Pancreas (tissue), 10 donors: ENCODE measurements at regions not wholly inside any gene's neighbourhood (a gene's known extent, or its start where the extent isn't known, plus 50 kb on each side); places are given as distances from the start of the nearest gene placed in this dataset.

ENCODE experiments used
- ATAC-seq, 4 donors: fragments of 200-7000 bp; cut with Tn5 transposase; one replicate each; pipeline versions ENCODE4 v1.8.0 to v1.9.1; 2020; ENCODE audit warnings: mild to moderate bottlenecking in 4 of 4, moderate library complexity in 4 of 4
- DNase-seq, 6 donors: peaks; one replicate each; pipeline ENCODE4 v3.0.0-alpha.2; 2020
- FAIRE-seq: peaks from 2 replicates; lab custom pipeline; 2012; peaks lifted over from hg19 to GRCh38; lab: Jason Lieb, UNC
- H3K27ac ChIP-seq, 4 donors: fragments of 200-600 bp; sonication (generic); 1 replicate in 3 of 4; 2 replicates in 1 of 4; pipeline versions ENCODE4 v1.5.0 to v1.8.0; 2020
- H3K27me3 ChIP-seq, 4 donors: fragments of 200-600 bp; one replicate each; pipeline ENCODE4 v1.8.0; 2021
- H3K36me3 ChIP-seq, 3 donors: fragments of 200-600 bp; sonication (generic) in 1 of 3; one replicate each; pipeline versions ENCODE4 v1.5.0 to v1.8.0; 2020 to 2021
- H3K4me1 ChIP-seq, 3 donors: fragments of 200-600 bp; one replicate each; pipeline ENCODE4 v1.8.0; 2021
- H3K4me3 ChIP-seq, 4 donors: fragments of 200-600 bp; sonication (generic) in 2 of 4; one replicate each; pipeline versions ENCODE4 v1.5.0 to v1.8.0; 2020 to 2021
- H3K9me3 ChIP-seq, 4 donors: fragments of 200-600 bp; one replicate each; pipeline ENCODE4 v1.8.0; 2021
- WGBS, 2 donors: extraction: QIAGEN DNeasy Blood & Tissue Kit; methylation state at CpG; one replicate each; pipeline ENCODE4 v1.1.7; 2013; 5-methylcytosine and 5-hydroxymethylcytosine counted together
- intact Hi-C, 3 donors: fragments of 100-400 bp; cut with DNase I; formaldehyde crosslinking; loops; one replicate each; pipeline versions ENCODE4 v1.11.1 to v1.14.2; 2022
- TF ChIP-seq, protein P1 (sequence below), 4 donors: fragments of 200-600 bp; sonication (generic) in 3 of 4; IDR thresholded peaks; one replicate each; pipeline versions ENCODE4 v1.5.0 to v1.8.0; 2021; ENCODE audit warnings: antibody characterized with exemption in 4 of 4
- donor health status: healthy with polysubstance abuse.
- donor health status: DM: no; HTN: no; CAD: no; lungs with moderate emphysema.
- donor health status: DM: no; HTN: no; CAD: no.
- donor health status: control.
- donor health status: control.
- donor health status: Bipolar disorder and iron deficiency.
- donor health status: DM: yes; HTN: yes; CAD: no.
- donor health status: DM: no; HTN: no; CAD: no.
- donor health status: DM: no; HTN: no; CAD: no.
- donor health status: DM: yes; HTN: yes; CAD: no.

DNA sequence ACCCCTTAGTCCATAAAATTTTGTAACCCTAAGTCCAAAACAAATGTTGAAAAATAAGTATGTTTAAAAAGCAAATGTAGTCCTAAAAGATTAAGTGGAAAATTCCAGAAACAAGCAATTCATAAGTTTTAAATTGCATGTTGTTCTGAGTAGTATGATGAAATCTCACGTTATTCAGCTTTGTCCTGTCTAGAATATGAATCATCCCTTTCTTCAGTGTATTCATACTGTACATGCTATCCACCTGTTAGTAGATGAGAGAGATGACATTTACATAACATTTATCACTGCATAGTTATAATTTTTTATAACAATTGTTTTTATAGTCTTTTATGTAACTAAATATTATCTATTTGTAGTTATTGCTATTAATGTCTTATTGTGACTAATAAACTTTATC is 622.3 kb upstream of the CHORDC1 start:
- TF ChIP-seq, protein P1, sequence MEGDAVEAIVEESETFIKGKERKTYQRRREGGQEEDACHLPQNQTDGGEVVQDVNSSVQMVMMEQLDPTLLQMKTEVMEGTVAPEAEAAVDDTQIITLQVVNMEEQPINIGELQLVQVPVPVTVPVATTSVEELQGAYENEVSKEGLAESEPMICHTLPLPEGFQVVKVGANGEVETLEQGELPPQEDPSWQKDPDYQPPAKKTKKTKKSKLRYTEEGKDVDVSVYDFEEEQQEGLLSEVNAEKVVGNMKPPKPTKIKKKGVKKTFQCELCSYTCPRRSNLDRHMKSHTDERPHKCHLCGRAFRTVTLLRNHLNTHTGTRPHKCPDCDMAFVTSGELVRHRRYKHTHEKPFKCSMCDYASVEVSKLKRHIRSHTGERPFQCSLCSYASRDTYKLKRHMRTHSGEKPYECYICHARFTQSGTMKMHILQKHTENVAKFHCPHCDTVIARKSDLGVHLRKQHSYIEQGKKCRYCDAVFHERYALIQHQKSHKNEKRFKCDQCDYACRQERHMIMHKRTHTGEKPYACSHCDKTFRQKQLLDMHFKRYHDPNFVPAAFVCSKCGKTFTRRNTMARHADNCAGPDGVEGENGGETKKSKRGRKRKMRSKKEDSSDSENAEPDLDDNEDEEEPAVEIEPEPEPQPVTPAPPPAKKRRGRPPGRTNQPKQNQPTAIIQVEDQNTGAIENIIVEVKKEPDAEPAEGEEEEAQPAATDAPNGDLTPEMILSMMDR (IDR thresholded peaks at IDR 0.05), result no peak
- no peak for ATAC-seq
- H3K27ac ChIP-seq, result no peak overlapping the region
- DNase-seq, result no peak
- no peak overlapping the region for H3K4me3 ChIP-seq
- WGBS, 2 donors, result 47 to 62% methylated on average over 1 of the region's 1 CpG
- no peaks in the 10 kb centered on the region for H3K27me3 ChIP-seq
- no peak for FAIRE-seq
- intact Hi-C loops, result no loop called here
- H3K4me1 ChIP-seq, result no peaks in the 10 kb centered on the region
- H3K9me3 ChIP-seq, result no peaks in the 10 kb centered on the region
- H3K36me3 ChIP-seq, result no peaks in the 10 kb centered on the region

DNA sequence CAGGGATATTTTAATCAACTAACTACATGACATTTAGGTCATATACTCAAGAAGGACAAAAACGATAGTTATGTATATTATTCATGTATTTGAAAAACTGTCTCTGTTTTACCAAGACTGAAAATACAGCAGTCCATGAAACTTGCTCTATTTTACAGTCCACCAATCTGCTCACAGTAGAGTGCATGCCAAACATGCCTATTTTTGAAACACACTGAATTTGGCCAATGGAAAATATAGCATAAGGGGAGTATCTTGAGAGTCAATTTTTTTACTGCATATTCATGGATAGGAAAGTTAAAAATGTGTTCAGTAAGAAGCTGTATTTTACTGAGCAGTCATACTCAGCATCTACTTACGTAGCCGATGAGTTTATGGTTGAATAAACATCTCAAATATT is 621.2 kb upstream of the CHORDC1 start:
- Histone ChIP-seq H3K4me1 (no peaks in the 10 kb centered on the region), H3K27me3 (peaks cover 0 to 3% (median 0%) of the 10 kb centered on the region in 4 donors), H3K27ac (no peak overlapping the region), H3K36me3 (no peaks in the 10 kb centered on the region), H3K9me3 (no peaks in the 10 kb centered on the region), H3K4me3 (no peak overlapping the region)
- no peak for DNase-seq
- no peak for ATAC-seq
- intact Hi-C loops, result no loop called here
- WGBS, 2 donors, result 52 to 61% methylated on average over 3 of the region's 3 CpGs
- TF ChIP-seq, protein P1 (IDR thresholded peaks at IDR 0.05), result no peak
- FAIRE-seq, result no peak

DNA sequence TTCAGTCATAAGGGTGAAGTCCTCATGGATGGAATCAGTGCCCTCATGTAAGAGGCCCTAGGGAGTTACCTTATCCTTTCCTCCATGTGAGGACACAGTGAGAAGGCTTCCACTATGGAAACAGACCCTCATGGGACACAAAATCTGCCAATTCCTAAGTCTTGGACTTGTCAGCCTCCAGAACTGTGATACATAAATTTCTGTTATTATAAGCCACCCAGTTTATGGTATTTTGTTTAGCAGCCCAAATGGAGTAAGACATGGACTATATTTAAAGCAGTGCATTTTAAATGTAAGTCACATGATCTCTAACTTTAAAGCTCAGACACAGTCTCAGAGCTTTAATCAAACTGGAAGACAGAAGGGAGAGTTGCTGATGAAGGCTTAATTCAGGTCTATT is 619.8 kb upstream of the CHORDC1 start:
- TF ChIP-seq, protein P1 (IDR thresholded peaks at IDR 0.05), result no peak
- H3K36me3 ChIP-seq, result no peaks in the 10 kb centered on the region
- ATAC-seq (no peak), DNase-seq (no peak), FAIRE-seq (no peak)
- H3K27ac ChIP-seq, result no peak overlapping the region
- H3K4me3 ChIP-seq, result no peak overlapping the region
- H3K27me3 ChIP-seq, result peaks cover 0 to 3% (median 0%) of the 10 kb centered on the region in 4 donors
- H3K4me1 ChIP-seq, result no peaks in the 10 kb centered on the region
- intact Hi-C loops, result no loop called here
- no peaks in the 10 kb centered on the region for H3K9me3 ChIP-seq

DNA sequence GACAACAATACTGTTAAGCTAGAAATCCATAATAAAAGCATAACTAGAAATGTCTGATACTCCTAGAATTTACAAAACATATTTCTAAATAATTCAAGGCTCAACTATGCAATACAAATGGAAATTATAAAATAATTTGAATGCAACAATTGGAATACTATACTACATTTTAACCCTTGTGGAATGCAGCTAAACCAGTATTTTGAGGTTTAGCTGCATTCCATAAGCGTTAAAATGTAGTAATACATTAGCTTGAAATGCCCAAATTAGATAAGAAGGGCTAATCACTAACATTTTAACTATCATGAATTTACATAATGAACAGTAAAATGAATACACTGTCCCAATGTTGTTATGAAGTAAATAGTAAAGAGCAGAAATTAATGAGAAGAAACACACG is 617.2 kb upstream of the CHORDC1 start:
- Histone ChIP-seq H3K27me3 (peaks cover 0 to 3% (median 0%) of the 10 kb centered on the region in 4 donors), H3K36me3 (no peaks in the 10 kb centered on the region), H3K27ac (no peak overlapping the region), H3K4me3 (no peak overlapping the region), H3K9me3 (no peaks in the 10 kb centered on the region), H3K4me1 (no peaks in the 10 kb centered on the region)
- WGBS, 2 donors, result 43 to 46% methylated on average over 2 of the region's 2 CpGs
- DNase-seq, result no peak
- TF ChIP-seq, protein P1 (IDR thresholded peaks at IDR 0.05), result no peak
- ATAC-seq, result no peak
- no peak for FAIRE-seq
- intact Hi-C loops, result no loop called here

DNA sequence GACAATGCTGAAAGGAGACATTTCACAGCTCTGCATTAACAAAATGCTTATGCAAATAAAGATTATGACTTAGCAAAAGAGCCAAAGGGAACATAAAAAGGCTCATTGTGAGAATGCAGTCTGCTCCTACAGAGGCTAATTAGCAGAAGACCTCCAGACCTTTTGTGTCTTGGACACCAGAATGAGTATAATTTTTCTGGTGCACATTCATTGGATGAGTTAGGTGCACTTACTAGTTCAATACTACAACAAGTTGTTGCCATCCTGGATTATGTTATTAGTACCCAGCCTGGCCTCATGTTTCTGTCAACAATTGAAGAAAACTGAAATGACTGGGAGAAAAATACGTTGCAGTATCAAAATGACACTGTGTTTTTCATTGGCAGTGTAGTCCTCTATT is 613.2 kb upstream of the CHORDC1 start:
- WGBS, 2 donors, result 38 to 47% methylated on average over 1 of the region's 1 CpG
- Histone ChIP-seq H3K36me3 (no peaks in the 10 kb centered on the region), H3K27ac (no peak overlapping the region), H3K9me3 (no peaks in the 10 kb centered on the region), H3K4me3 (no peak overlapping the region), H3K4me1 (no peaks in the 10 kb centered on the region), H3K27me3 (peaks cover 0 to 3% (median 0%) of the 10 kb centered on the region in 4 donors)
- no peak for FAIRE-seq
- no peak for DNase-seq
- intact Hi-C loops, result no loop called here
- no peak for ATAC-seq
- TF ChIP-seq, protein P1 (IDR thresholded peaks at IDR 0.05), result no peak
